Activated CD8-positive, alpha-beta T cell treated with anti-CD3 and anti-CD28 coated beads for 36 hours (primary cell): ENCODE measurements at regions not wholly inside any gene's neighbourhood (a gene's known extent, or its start where the extent isn't known, plus 50 kb on each side); places are given as distances from the start of the nearest gene placed in this dataset.

Source experiments
- ATAC-seq: fragments of 200-7000 bp; cut with Tn5 transposase; one replicate; pipeline ENCODE4 v1.10.0; 2021; ENCODE audit warnings: mild to moderate bottlenecking, moderate library complexity
- CTCF ChIA-PET: fragments of 350-600 bp; sonication (Branson Sonifier 250); formaldehyde crosslinking; loops from one replicate; lab custom pipeline; 2021; ENCODE audit warnings: antibody characterized with exemption; lab: Charles Lee
- POLR2A ChIA-PET: fragments of 350-600 bp; sonication (Branson Sonifier 250); formaldehyde crosslinking; loops from one replicate; lab custom pipeline; 2021; ENCODE audit warnings: antibody characterized with exemption; lab: Charles Lee
- DNase-seq: peaks from one replicate; pipeline ENCODE4 v3.0.0-alpha.2; 2020
- H3K27ac Mint-ChIP-seq: one replicate; pipeline ENCODE4 v1.8.0; 2021; ENCODE audit warnings: mild to moderate bottlenecking, mixed read lengths
- H3K27me3 Mint-ChIP-seq: one replicate; pipeline ENCODE4 v1.8.0; 2021; ENCODE audit warnings: mixed read lengths
- H3K36me3 Mint-ChIP-seq: one replicate; pipeline ENCODE4 v1.8.0; 2021; ENCODE audit warnings: low read depth, mixed read lengths
- H3K4me1 Mint-ChIP-seq: one replicate; pipeline ENCODE4 v1.8.0; 2021; ENCODE audit warnings: low read depth, mixed read lengths
- H3K4me3 Mint-ChIP-seq: one replicate; pipeline ENCODE4 v1.8.0; 2021; ENCODE audit warnings: mild to moderate bottlenecking, moderate library complexity, mixed read lengths
- H3K9me3 Mint-ChIP-seq: one replicate; pipeline ENCODE4 v1.8.0; 2021; ENCODE audit warnings: mixed read lengths
- CTCF ChIP-seq: fragments of 200-600 bp; IDR thresholded peaks from one replicate; pipeline ENCODE4 v1.8.0; 2022; ENCODE audit warnings: antibody characterized with exemption, mild to moderate bottlenecking
- intact Hi-C: fragments of 100-400 bp; cut with micrococcal nuclease; formaldehyde crosslinking; loops from one replicate; pipeline ENCODE4 v1.10.0; 2022

GRCh38 chr9:77084094-77084493 is 64.6 kb downstream of the FOXB2 start:
- ChIA-PET CTCF (no interaction called here), POLR2A (no interaction called here)
- Mint-ChIP-seq H3K36me3 (no peaks in the 10 kb centered on the region), H3K4me1 (no peaks in the 10 kb centered on the region), H3K4me3 (no peak overlapping the region), H3K27me3 (peaks cover 6% of the 10 kb centered on the region), H3K9me3 (no peaks in the 10 kb centered on the region), H3K27ac (no peak overlapping the region)
- no peak for ATAC-seq
- DNase-seq = no peak
- intact Hi-C loops = no loop called here
- TF ChIP-seq CTCF = no peak

- H3K4me3 Mint-ChIP-seq = no peak overlapping the region
- intact Hi-C loops = no loop called here
- H3K27ac Mint-ChIP-seq = no peak overlapping the region
- CTCF ChIA-PET = no interaction called here
- H3K4me1 Mint-ChIP-seq = no peaks in the 10 kb centered on the region
- TF ChIP-seq CTCF = no peak
- peaks cover under 1% of the 10 kb centered on the region for H3K9me3 Mint-ChIP-seq
- peaks cover 6% of the 10 kb centered on the region for H3K27me3 Mint-ChIP-seq
- POLR2A ChIA-PET = no interaction called here
- no peaks in the 10 kb centered on the region for H3K36me3 Mint-ChIP-seq
- DNase-seq (no peak), ATAC-seq (no peak)
Measured at GRCh38 chr9:77085416-77085815, 66.0 kb downstream of the FOXB2 start.

GRCh38 chr9:77087506-77087905 is 68.1 kb downstream of the FOXB2 start:
- no peak for TF ChIP-seq CTCF
- intact Hi-C loops = no loop called here
- Mint-ChIP-seq H3K4me1 (no peaks in the 10 kb centered on the region), H3K27me3 (peaks cover 7% of the 10 kb centered on the region), H3K36me3 (no peaks in the 10 kb centered on the region), H3K27ac (no peak overlapping the region), H3K9me3 (peaks cover 3% of the 10 kb centered on the region), H3K4me3 (no peak overlapping the region)
- no peak for DNase-seq
- CTCF ChIA-PET = no interaction called here
- ATAC-seq = no peak
- POLR2A ChIA-PET = no interaction called here

- DNase-seq (no peak), ATAC-seq (no peak)
- no peak overlapping the region for H3K27ac Mint-ChIP-seq
- TF ChIP-seq CTCF = no peak
- H3K9me3 Mint-ChIP-seq = peaks cover 3% of the 10 kb centered on the region
- no peaks in the 10 kb centered on the region for H3K4me1 Mint-ChIP-seq
- CTCF ChIA-PET = no interaction called here
- POLR2A ChIA-PET = no interaction called here
- no peaks in the 10 kb centered on the region for H3K36me3 Mint-ChIP-seq
- H3K27me3 Mint-ChIP-seq = peaks cover 7% of the 10 kb centered on the region
- intact Hi-C loops = no loop called here
- no peak overlapping the region for H3K4me3 Mint-ChIP-seq
Measured at GRCh38 chr9:77092536-77092935, 73.1 kb downstream of the FOXB2 start.

GRCh38 chr9:77094150-77094549 is 74.7 kb downstream of the FOXB2 start:
- no peak for ATAC-seq
- Mint-ChIP-seq H3K27ac (no peak overlapping the region), H3K36me3 (no peaks in the 10 kb centered on the region), H3K27me3 (peaks cover 11% of the 10 kb centered on the region), H3K4me1 (no peaks in the 10 kb centered on the region), H3K9me3 (peaks cover 3% of the 10 kb centered on the region), H3K4me3 (no peak overlapping the region)
- no peak for TF ChIP-seq CTCF
- CTCF ChIA-PET = no interaction called here
- intact Hi-C loops = no loop called here
- POLR2A ChIA-PET = no interaction called here
- no peak for DNase-seq
